ENCODE measurements at regions not wholly inside any gene's neighbourhood (a gene's known extent, or its start where the extent isn't known, plus 50 kb on each side); places are given as distances from the start of the nearest gene placed in this dataset.

DNA sequence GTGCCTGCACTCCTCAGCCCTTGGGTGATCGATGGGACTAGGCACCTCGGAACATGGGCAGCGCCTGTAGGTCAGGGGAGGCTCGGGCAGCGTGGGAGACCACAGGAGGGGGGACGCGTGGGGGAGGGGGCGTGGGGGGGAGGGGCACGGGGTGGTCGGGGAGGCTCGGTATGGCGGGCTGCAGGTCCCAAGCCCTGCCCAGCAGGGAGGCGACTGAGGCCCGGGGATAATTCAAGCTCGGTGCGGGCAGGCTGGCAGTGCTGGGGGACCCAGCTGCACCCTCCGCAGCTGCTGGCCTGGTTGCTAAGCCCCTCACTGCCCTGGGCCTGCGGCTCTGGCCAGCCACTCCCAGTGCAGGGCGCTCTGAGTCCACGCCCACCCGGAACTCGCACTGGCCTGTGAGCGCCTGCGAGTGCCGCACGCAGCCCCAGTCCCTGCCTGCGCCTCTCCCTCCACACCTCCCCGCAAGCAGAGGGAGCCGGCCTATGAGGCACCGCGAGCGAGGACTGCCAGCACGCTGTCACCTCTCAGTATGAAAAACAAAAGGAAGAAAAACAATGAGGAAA, 1698.3 kb upstream of the RAG2 start:
- BruUV-seq (replicated peaks) = no TSS peak

DNA sequence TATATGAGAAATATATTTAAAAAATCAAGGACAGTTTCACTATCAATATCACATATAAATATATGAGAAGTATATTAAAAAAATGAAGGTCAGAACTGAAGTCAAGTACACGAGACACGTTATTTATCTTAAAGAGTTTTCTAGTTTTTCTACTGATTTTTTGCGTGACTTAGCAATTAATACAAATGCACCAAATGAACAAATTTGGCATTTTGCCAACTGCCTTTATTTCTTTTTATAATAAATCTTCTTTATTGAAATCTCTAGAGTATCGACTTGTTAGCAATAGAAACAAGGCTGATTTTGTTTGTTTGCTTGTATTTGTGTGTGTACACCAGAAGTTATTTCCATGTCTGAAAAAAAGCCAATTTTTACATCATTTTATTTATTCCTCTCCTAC, 1684.7 kb upstream of the RAG2 start:
- Histone ChIP-seq H3K4me2 (ENCODE audit: control insufficient read depth, insufficient read depth) (no peak overlapping the region), H2AFZ (ENCODE audit: control insufficient read depth, low read depth, low read length) (no peak overlapping the region), H3K79me2 (ENCODE audit: control insufficient read depth, insufficient read depth, low read length) (no peaks in the 10 kb centered on the region), H3K27me3 (replicated peaks in 1 of 2; ENCODE audit: control insufficient read depth in 2 of 2, insufficient read depth in 2 of 2, low read length in 1 of 2) (no peaks in the 10 kb centered on the region), H3K4me1 (ENCODE audit: control insufficient read depth, insufficient read depth, low read length) (no peaks in the 10 kb centered on the region), H3K9me3 (replicated peaks; ENCODE audit: control insufficient read depth, insufficient read depth, low read length) (no peaks in the 10 kb centered on the region; the same call in 2 of the 3 replicates), H3K27ac (ENCODE audit: control insufficient read depth, insufficient read depth) (no peak overlapping the region), H3K36me3 (ENCODE audit: control insufficient read depth in 2 of 2, insufficient read depth in 2 of 2, low read length in 1 of 2) (no peaks in the 10 kb centered on the region), H4K20me1 (ENCODE audit: control insufficient read depth, insufficient read depth) (no peaks in the 10 kb centered on the region), H3K4me3 (no peak overlapping the region), H3K9ac (ENCODE audit: control insufficient read depth, insufficient read depth, low read length) (no peak overlapping the region)
- ATAC-seq (no peak), FAIRE-seq (no peak), DNase-seq (ENCODE audit: low read depth, low spot score) (no peak)
- ChIA-PET SMC1A (ENCODE audit: uncharacterized antibody, unreplicated experiment) (no interaction called here), POLR2A (no interaction called here), CTCF (no interaction called here), RAD21 (ENCODE audit: unreplicated experiment) (no interaction called here)
- 25% methylated on average over 4 of the region's 4 CpGs for WGBS (ENCODE audit: insufficient coverage, insufficient replicate concordance, low lambda C conversion rate, missing lambda C conversion rate)
- BruUV-seq (replicated peaks) = no TSS peak
- in situ Hi-C loops (cut with MboI) = no loop called here
- intact Hi-C loops (cut with micrococcal nuclease; ENCODE audit: unreplicated experiment) = no loop called here
- TF ChIP-seq, protein P1, sequence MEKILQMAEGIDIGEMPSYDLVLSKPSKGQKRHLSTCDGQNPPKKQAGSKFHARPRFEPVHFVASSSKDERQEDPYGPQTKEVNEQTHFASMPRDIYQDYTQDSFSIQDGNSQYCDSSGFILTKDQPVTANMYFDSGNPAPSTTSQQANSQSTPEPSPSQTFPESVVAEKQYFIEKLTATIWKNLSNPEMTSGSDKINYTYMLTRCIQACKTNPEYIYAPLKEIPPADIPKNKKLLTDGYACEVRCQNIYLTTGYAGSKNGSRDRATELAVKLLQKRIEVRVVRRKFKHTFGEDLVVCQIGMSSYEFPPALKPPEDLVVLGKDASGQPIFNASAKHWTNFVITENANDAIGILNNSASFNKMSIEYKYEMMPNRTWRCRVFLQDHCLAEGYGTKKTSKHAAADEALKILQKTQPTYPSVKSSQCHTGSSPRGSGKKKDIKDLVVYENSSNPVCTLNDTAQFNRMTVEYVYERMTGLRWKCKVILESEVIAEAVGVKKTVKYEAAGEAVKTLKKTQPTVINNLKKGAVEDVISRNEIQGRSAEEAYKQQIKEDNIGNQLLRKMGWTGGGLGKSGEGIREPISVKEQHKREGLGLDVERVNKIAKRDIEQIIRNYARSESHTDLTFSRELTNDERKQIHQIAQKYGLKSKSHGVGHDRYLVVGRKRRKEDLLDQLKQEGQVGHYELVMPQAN (conservative IDR thresholded peaks at IDR 0.05) = no peak
- TF ChIP-seq, protein P2, sequence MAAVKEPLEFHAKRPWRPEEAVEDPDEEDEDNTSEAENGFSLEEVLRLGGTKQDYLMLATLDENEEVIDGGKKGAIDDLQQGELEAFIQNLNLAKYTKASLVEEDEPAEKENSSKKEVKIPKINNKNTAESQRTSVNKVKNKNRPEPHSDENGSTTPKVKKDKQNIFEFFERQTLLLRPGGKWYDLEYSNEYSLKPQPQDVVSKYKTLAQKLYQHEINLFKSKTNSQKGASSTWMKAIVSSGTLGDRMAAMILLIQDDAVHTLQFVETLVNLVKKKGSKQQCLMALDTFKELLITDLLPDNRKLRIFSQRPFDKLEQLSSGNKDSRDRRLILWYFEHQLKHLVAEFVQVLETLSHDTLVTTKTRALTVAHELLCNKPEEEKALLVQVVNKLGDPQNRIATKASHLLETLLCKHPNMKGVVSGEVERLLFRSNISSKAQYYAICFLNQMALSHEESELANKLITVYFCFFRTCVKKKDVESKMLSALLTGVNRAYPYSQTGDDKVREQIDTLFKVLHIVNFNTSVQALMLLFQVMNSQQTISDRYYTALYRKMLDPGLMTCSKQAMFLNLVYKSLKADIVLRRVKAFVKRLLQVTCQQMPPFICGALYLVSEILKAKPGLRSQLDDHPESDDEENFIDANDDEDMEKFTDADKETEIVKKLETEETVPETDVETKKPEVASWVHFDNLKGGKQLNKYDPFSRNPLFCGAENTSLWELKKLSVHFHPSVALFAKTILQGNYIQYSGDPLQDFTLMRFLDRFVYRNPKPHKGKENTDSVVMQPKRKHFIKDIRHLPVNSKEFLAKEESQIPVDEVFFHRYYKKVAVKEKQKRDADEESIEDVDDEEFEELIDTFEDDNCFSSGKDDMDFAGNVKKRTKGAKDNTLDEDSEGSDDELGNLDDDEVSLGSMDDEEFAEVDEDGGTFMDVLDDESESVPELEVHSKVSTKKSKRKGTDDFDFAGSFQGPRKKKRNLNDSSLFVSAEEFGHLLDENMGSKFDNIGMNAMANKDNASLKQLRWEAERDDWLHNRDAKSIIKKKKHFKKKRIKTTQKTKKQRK (IDR thresholded peaks at IDR 0.05; ENCODE audit: low read depth, low read length) = no peak
- TF ChIP-seq HDAC2 (IDR thresholded peaks at IDR 0.05) (no peak), TARDBP (IDR thresholded peaks at IDR 0.05; ENCODE audit: borderline replicate concordance) (no peak), SPI1 (IDR thresholded peaks at IDR 0.05; ENCODE audit: borderline replicate concordance, insufficient read depth, low read depth, low read length) (no peak)

More for the DNA sequence above, 1698.3 kb upstream of the RAG2 start:
- RAD21 ChIA-PET (ENCODE audit: unreplicated experiment) = no interaction called here
- H3K27ac ChIP-seq (ENCODE audit: control insufficient read depth, insufficient read depth) = no peak overlapping the region
- no peak overlapping the region for H3K9ac ChIP-seq (ENCODE audit: control insufficient read depth, insufficient read depth, low read length)
- ATAC-seq (no peak), FAIRE-seq (no peak), DNase-seq (ENCODE audit: low read depth, low spot score) (no peak)
- TF ChIP-seq EED (IDR thresholded peaks at IDR 0.05; ENCODE audit: low read depth) = no peak
- no peak for TF ChIP-seq FOXM1 (IDR thresholded peaks at IDR 0.05; ENCODE audit: low read depth, low read length)
- no peak for TF ChIP-seq NR2C2 (IDR thresholded peaks at IDR 0.05; ENCODE audit: borderline replicate concordance, control insufficient read depth, insufficient read length, low read depth)
- TF ChIP-seq CBX3 (IDR thresholded peaks at IDR 0.05; ENCODE audit: borderline replicate concordance, low read depth) = no peak
- no peak for TF ChIP-seq MEF2A (IDR thresholded peaks at IDR 0.05; ENCODE audit: insufficient read depth, low read depth, low read length)
- TF ChIP-seq BMI1 (IDR thresholded peaks at IDR 0.05; ENCODE audit: borderline replicate concordance) = no peak
- TF ChIP-seq YBX1 (IDR thresholded peaks at IDR 0.05) = no peak
- TF ChIP-seq ESRRA (IDR thresholded peaks at IDR 0.05; ENCODE audit: low read length) = no peak
- POLR2A ChIA-PET = no interaction called here
- intact Hi-C loops (cut with micrococcal nuclease; ENCODE audit: unreplicated experiment) (no loop called here), in situ Hi-C loops (cut with MboI) (no loop called here)
- H4K20me1 ChIP-seq (ENCODE audit: control insufficient read depth, insufficient read depth) = no peaks in the 10 kb centered on the region
- no peak overlapping the region for H3K4me2 ChIP-seq (ENCODE audit: control insufficient read depth, insufficient read depth)
- no peaks in the 10 kb centered on the region for H3K9me3 ChIP-seq (replicated peaks; ENCODE audit: control insufficient read depth, insufficient read depth, low read length)
- SMC1A ChIA-PET (ENCODE audit: uncharacterized antibody, unreplicated experiment) = no interaction called here
- H3K27me3 ChIP-seq (replicated peaks in 1 of 2; ENCODE audit: control insufficient read depth in 2 of 2, insufficient read depth in 2 of 2, low read length in 1 of 2) = no peaks in the 10 kb centered on the region
- H3K4me3 ChIP-seq = no peak overlapping the region
- H2AFZ ChIP-seq (ENCODE audit: control insufficient read depth, low read depth, low read length) = no peak overlapping the region
- CTCF ChIA-PET = no interaction called here
- H3K36me3 ChIP-seq (ENCODE audit: control insufficient read depth in 2 of 2, insufficient read depth in 2 of 2, low read length in 1 of 2) = no peaks in the 10 kb centered on the region
- no peaks in the 10 kb centered on the region for H3K79me2 ChIP-seq (ENCODE audit: control insufficient read depth, insufficient read depth, low read length)
- no peaks in the 10 kb centered on the region for H3K4me1 ChIP-seq (ENCODE audit: control insufficient read depth, insufficient read depth, low read length)
- 79% methylated on average over 15 of the region's 33 CpGs for WGBS (ENCODE audit: insufficient coverage, insufficient replicate concordance, low lambda C conversion rate, missing lambda C conversion rate)

All from GM12878 (cell line).